COLO829 (cell line): ENCODE measurements at regions not wholly inside any gene's neighbourhood (a gene's known extent, or its start where the extent isn't known, plus 50 kb on each side); places are given as distances from the start of the nearest gene placed in this dataset.

Source experiments
- DNase-seq: peaks from one replicate; pipeline ENCODE4 v3.0.0; 2012; ENCODE audit warnings: low spot score

- peak; percentile 22 for DNase-seq
Measured at GRCh38 chr1:233518344-233518743, 95.6 kb upstream of the KCNK1 start.

GRCh38 chr1:233520261-233521191 is 93.4 kb upstream of the KCNK1 start:
- DNase-seq, result no peak

- DNase-seq, result no peak
Measured at GRCh38 chr1:233523047-233523446, 90.9 kb upstream of the KCNK1 start.

GRCh38 chr1:233527818-233528217 is 86.1 kb upstream of the KCNK1 start:
- no peak for DNase-seq

- no peak for DNase-seq
Measured at GRCh38 chr1:233530665-233531386, 83.1 kb upstream of the KCNK1 start.

GRCh38 chr1:233540816-233541215 is 73.1 kb upstream of the KCNK1 start:
- DNase-seq, result no peak

GRCh38 chr1:233543338-233544255 is 70.3 kb upstream of the KCNK1 start:
- DNase-seq, result peak; percentile 82

- DNase-seq, result no peak
Measured at GRCh38 chr1:233544304-233544703, 69.6 kb upstream of the KCNK1 start.

GRCh38 chr1:233547726-233548125 is 66.2 kb upstream of the KCNK1 start:
- DNase-seq, result no peak

GRCh38 chr1:233549404-233549803 is 64.5 kb upstream of the KCNK1 start:
- no peak for DNase-seq

- DNase-seq, result no peak
Measured at GRCh38 chr1:233549917-233550316, 64.0 kb upstream of the KCNK1 start.

GRCh38 chr1:233554037-233554436 is 59.9 kb upstream of the KCNK1 start:
- no peak for DNase-seq

- no peak for DNase-seq
Measured at GRCh38 chr1:233561708-233562426, 52.0 kb upstream of the KCNK1 start.
